ENCODE measurements at regions not wholly inside any gene's neighbourhood (a gene's known extent, or its start where the extent isn't known, plus 50 kb on each side); places are given as distances from the start of the nearest gene placed in this dataset.

DNA sequence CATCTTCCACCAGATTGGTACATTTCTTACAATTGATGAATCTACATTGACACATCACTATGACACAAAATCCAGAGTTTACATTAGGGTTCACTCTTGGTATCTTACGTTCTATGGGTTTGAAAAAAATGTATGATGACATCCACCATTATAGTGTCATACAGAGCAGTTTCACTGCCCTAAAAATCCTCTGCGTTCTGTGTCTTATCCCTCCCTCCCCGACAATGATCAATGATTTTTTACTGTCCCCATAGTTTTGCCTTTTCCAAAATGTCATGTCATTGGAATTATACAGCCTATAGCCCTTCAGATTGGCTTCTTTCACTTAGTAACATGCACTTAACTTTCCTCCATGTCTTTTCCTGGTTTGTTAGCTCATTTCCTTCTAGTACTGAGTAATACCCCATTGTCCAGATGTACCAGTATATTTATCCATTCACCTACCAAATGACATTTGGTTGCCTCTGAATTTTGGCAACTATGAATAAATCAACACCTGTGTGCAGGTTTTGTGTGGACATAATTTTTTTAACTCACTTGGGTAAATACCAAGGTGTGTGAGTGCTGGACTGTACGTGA, 80.9 kb upstream of the CDC42BPA start:
- H3K4me2 ChIP-seq (ENCODE audit: insufficient read depth, low read length) = no peak overlapping the region
- WGBS (ENCODE audit: insufficient coverage, low coverage, missing lambda C conversion rate) = 69% methylated on average over 4 of the region's 4 CpGs
- ChIA-PET POLR2A (no interaction called here), CTCF (ENCODE audit: low intra/inter-chr PET ratio) (no interaction called here)
- H3K27me3 ChIP-seq (ENCODE audit: control insufficient read depth in 2 of 2, insufficient read depth in 2 of 2, low read length in 2 of 2) = no peaks in the 10 kb centered on the region
- H3K9me3 ChIP-seq (replicated peaks; ENCODE audit: control insufficient read depth, insufficient read depth, low read depth, low read length) = no peaks in the 10 kb centered on the region
- no peaks in the 10 kb centered on the region for H3K79me2 ChIP-seq (ENCODE audit: control insufficient read depth, insufficient read depth, low read length)
- H3K4me3 ChIP-seq = no peak overlapping the region
- H3K9ac ChIP-seq (ENCODE audit: insufficient read depth in 1 of 2, low read depth in 2 of 2, low read length in 2 of 2) = no peak overlapping the region
- BruUV-seq (replicated peaks) = no TSS peak
- ATAC-seq (no peak), DNase-seq (ENCODE audit: extremely low read depth in 1 of 4, low spot score in 3 of 4) (no peak), FAIRE-seq (no peak)
- H2AFZ ChIP-seq (ENCODE audit: low read depth, low read length) = peak overlapping the region; percentile 5; the same call in 1 of the 2 replicates
- intact Hi-C loops (cut with micrococcal nuclease) (no loop called here), in situ Hi-C loops (cut with MboI) (no loop called here)
- no peaks in the 10 kb centered on the region for H3K36me3 ChIP-seq (ENCODE audit: control insufficient read depth, insufficient read depth, low read length)
- H3K4me1 ChIP-seq (replicated peaks in 1 of 2; ENCODE audit: control insufficient read depth in 2 of 2, insufficient read depth in 2 of 2, low read length in 2 of 2) = peaks cover 12 to 30% of the 10 kb centered on the region in 2 experiments
- H3K27ac ChIP-seq (ENCODE audit: extremely low read depth, low read depth, low read length) = no peak overlapping the region
- H3K9me1 ChIP-seq (ENCODE audit: control insufficient read depth, insufficient read depth, low read length) = no peaks in the 10 kb centered on the region
- no peaks in the 10 kb centered on the region for H4K20me1 ChIP-seq (replicated peaks; ENCODE audit: control insufficient read depth, insufficient read depth, low read length)
- TF ChIP-seq MBD1 (CRISPR knock-in tag; IDR thresholded peaks at IDR 0.05) (no peak), BDP1 (IDR thresholded peaks at IDR 0.05; ENCODE audit: insufficient read depth, insufficient read length) (no peak), MLLT1 (IDR thresholded peaks at IDR 0.05) (0 out of 4 replicates have a peak, but pooled peaks of 1 of the 2 experiments have one; percentile 22), ZNF766 (CRISPR knock-in tag; conservative IDR thresholded peaks at IDR 0.05) (no peak), ZNF316 (IDR thresholded peaks at IDR 0.05) (peak; percentile 41), MTA2 (IDR thresholded peaks at IDR 0.05; ENCODE audit: low read depth) (no peak), RFX7 (CRISPR knock-in tag; IDR thresholded peaks at IDR 0.05) (no peak), NUFIP1 (IDR thresholded peaks at IDR 0.05; ENCODE audit: partially characterized antibody) (no peak), IFI16 (CRISPR knock-in tag; IDR thresholded peaks at IDR 0.05) (no peak), CSDE1 (IDR thresholded peaks at IDR 0.05) (no peak), PHB2 (IDR thresholded peaks at IDR 0.05; ENCODE audit: low read depth) (no peak), BRF1 (IDR thresholded peaks at IDR 0.05; ENCODE audit: borderline replicate concordance, extremely low read depth, insufficient read length) (no peak), ZNF12 (CRISPR knock-in tag; IDR thresholded peaks at IDR 0.05) (no peak)
- TF ChIP-seq, protein P1, sequence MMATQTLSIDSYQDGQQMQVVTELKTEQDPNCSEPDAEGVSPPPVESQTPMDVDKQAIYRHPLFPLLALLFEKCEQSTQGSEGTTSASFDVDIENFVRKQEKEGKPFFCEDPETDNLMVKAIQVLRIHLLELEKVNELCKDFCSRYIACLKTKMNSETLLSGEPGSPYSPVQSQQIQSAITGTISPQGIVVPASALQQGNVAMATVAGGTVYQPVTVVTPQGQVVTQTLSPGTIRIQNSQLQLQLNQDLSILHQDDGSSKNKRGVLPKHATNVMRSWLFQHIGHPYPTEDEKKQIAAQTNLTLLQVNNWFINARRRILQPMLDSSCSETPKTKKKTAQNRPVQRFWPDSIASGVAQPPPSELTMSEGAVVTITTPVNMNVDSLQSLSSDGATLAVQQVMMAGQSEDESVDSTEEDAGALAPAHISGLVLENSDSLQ (IDR thresholded peaks at IDR 0.05) = peak; percentile 83
- TF ChIP-seq, protein P2, sequence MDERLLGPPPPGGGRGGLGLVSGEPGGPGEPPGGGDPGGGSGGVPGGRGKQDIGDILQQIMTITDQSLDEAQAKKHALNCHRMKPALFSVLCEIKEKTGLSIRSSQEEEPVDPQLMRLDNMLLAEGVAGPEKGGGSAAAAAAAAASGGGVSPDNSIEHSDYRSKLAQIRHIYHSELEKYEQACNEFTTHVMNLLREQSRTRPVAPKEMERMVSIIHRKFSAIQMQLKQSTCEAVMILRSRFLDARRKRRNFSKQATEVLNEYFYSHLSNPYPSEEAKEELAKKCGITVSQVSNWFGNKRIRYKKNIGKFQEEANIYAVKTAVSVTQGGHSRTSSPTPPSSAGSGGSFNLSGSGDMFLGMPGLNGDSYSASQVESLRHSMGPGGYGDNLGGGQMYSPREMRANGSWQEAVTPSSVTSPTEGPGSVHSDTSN (CRISPR knock-in tag; IDR thresholded peaks at IDR 0.05; ENCODE audit: low read depth) = no peak
- TF ChIP-seq, protein P2 (tag; conservative IDR thresholded peaks at IDR 0.05; ENCODE audit: low read depth) = peak; percentile 62
